Loucy (cell line): ENCODE measurements at regions not wholly inside any gene's neighbourhood (a gene's known extent, or its start where the extent isn't known, plus 50 kb on each side); places are given as distances from the start of the nearest gene placed in this dataset.
"Not testable (repeated sequence)": the region's sequence is repeated elsewhere in the genome, so short reads cannot be mapped to it uniquely, and the experiment has no call there.

Experiments
- CTCF ChIP-seq: fragments of 200-600 bp; sonication (generic); conservative IDR thresholded peaks from 2 replicates; pipeline ENCODE4 v1.5.1; 2014; ENCODE audit warnings: mild to moderate bottlenecking, antibody characterized with exemption, low read length
- EZH2phosphoT487 ChIP-seq: fragments of 200-600 bp; IDR thresholded peaks from 2 replicates; pipeline ENCODE4 v1.6.1; 2018; ENCODE audit warnings: antibody characterized with exemption, mild to moderate bottlenecking, moderate library complexity, borderline replicate concordance

- TF ChIP-seq CTCF, EZH2phosphoT487: not testable (repeated sequence)
These were observed 243.9 kb downstream of the GOLGA6L6 start for GRCh38 chr15:20297603-20298123.
